WTC11 (cell line): ENCODE measurements at regions not wholly inside any gene's neighbourhood (a gene's known extent, or its start where the extent isn't known, plus 50 kb on each side); places are given as distances from the start of the nearest gene placed in this dataset.

Experiments used
- ATAC-seq: fragments of 200-7000 bp; cut with Tn5 transposase; 2 replicates; pipeline ENCODE4 v1.10.0; 2021; ENCODE audit warnings: mild to moderate bottlenecking, moderate library complexity
- CTCF ChIA-PET: fragments of 300-600 bp; sonication (Branson Sonifier 250); formaldehyde crosslinking; loops from one replicate; lab custom pipeline; 2021; ENCODE audit warnings: antibody characterized with exemption; lab: Charles Lee
- POLR2A ChIA-PET: fragments of 350-600 bp; sonication (Branson Sonifier 250); formaldehyde crosslinking; loops from one replicate; lab custom pipeline; 2021; ENCODE audit warnings: antibody characterized with exemption; lab: Charles Lee
- DNase-seq: peaks from one replicate; pipeline ENCODE4 v3.0.0; 2021; ENCODE audit warnings: low spot score
- H3K27ac Mint-ChIP-seq: 2 replicates; pipeline ENCODE4 v1.8.0; 2021; ENCODE audit warnings: mixed read lengths
- H3K27me3 Mint-ChIP-seq: 2 replicates; pipeline ENCODE4 v1.8.0; 2021; ENCODE audit warnings: low read depth, mild to moderate bottlenecking, moderate library complexity, mixed read lengths
- H3K36me3 Mint-ChIP-seq: 2 replicates; pipeline ENCODE4 v1.8.0; 2021; ENCODE audit warnings: mixed read lengths
- H3K4me1 Mint-ChIP-seq: 2 replicates; pipeline ENCODE4 v1.8.0; 2022; ENCODE audit warnings: mixed read lengths
- H3K4me3 Mint-ChIP-seq: 2 replicates; pipeline ENCODE4 v1.8.0; 2021; ENCODE audit warnings: mild to moderate bottlenecking, moderate library complexity, mixed read lengths
- H3K9me3 Mint-ChIP-seq: 2 replicates; pipeline ENCODE4 v1.8.0; 2021; ENCODE audit warnings: mixed read lengths
- ELF4 ChIP-seq: sonication (generic); formaldehyde crosslinking; IDR thresholded peaks from 2 replicates; pipeline ENCODE4 v1.8.1; 2022; ENCODE audit warnings: low read depth, mild to moderate bottlenecking, moderate library complexity, missing genetic modification reagents
- EMX1 ChIP-seq: fragments of 250-450 bp; sonication (Bioruptor Pico); IDR thresholded peaks from 2 replicates; pipeline ENCODE4 v1.8.0; 2021; ENCODE audit warnings: mild to moderate bottlenecking
- GABPB1 ChIP-seq: sonication (generic); formaldehyde crosslinking; IDR thresholded peaks from 2 replicates; pipeline ENCODE4 v1.8.1; 2023; ENCODE audit warnings: mild to moderate bottlenecking, missing genetic modification reagents
- HMGA2 ChIP-seq: fragments of 250-450 bp; sonication (Bioruptor Pico); IDR thresholded peaks from 2 replicates; pipeline ENCODE4 v1.4.0; 2021; ENCODE audit warnings: mild to moderate bottlenecking, moderate library complexity
- KAT7 ChIP-seq: sonication (generic); formaldehyde crosslinking; IDR thresholded peaks from 2 replicates; pipeline ENCODE4 v1.8.1; 2023; ENCODE audit warnings: missing genetic modification reagents, mild to moderate bottlenecking, borderline replicate concordance
- NR1H2 ChIP-seq: sonication (generic); formaldehyde crosslinking; IDR thresholded peaks from 2 replicates; pipeline ENCODE4 v1.9.0; 2021; ENCODE audit warnings: mild to moderate bottlenecking, moderate library complexity, missing genetic modification reagents
- NR2C2 ChIP-seq: sonication (generic); formaldehyde crosslinking; IDR thresholded peaks from 2 replicates; pipeline ENCODE4 v1.8.0; 2022; ENCODE audit warnings: mild to moderate bottlenecking, missing genetic modification reagents
- SP1 ChIP-seq: sonication (generic); formaldehyde crosslinking; conservative IDR thresholded peaks from 2 replicates; pipeline ENCODE4 v1.8.1; 2022; ENCODE audit warnings: missing genetic modification reagents
- ZNF396 ChIP-seq: fragments of 250-450 bp; sonication (Bioruptor Pico); IDR thresholded peaks from 2 replicates; pipeline ENCODE4 v1.8.0; 2021; ENCODE audit warnings: mild to moderate bottlenecking, moderate library complexity, borderline replicate concordance
- TF ChIP-seq, protein P1 (sequence below): fragments of 200-600 bp; IDR thresholded peaks from 2 replicates; pipeline ENCODE4 v1.8.0; 2022; ENCODE audit warnings: antibody characterized with exemption
- TF ChIP-seq, protein P2 (sequence below): sonication (generic); formaldehyde crosslinking; IDR thresholded peaks from 2 replicates; pipeline ENCODE4 v1.8.1; 2023; ENCODE audit warnings: mild to moderate bottlenecking, missing genetic modification reagents, moderate library complexity
- TF ChIP-seq, protein P3 (sequence below): sonication (generic); formaldehyde crosslinking; IDR thresholded peaks from 2 replicates; pipeline ENCODE4 v1.8.1; 2022; ENCODE audit warnings: low read depth, missing genetic modification reagents, borderline replicate concordance
- TF ChIP-seq, protein P4 (sequence below): sonication (generic); formaldehyde crosslinking; IDR thresholded peaks from 2 replicates; pipeline ENCODE4 v1.8.1; 2023; ENCODE audit warnings: mild to moderate bottlenecking, missing genetic modification reagents, borderline replicate concordance
- TF ChIP-seq, protein P5 (sequence below): sonication (generic); formaldehyde crosslinking; IDR thresholded peaks from 2 replicates; pipeline ENCODE4 v1.8.0; 2023; ENCODE audit warnings: mild to moderate bottlenecking, missing genetic modification reagents
- TF ChIP-seq, protein P6 (sequence below): fragments of 250-450 bp; sonication (Bioruptor Pico); IDR thresholded peaks from 2 replicates; pipeline ENCODE4 v1.9.0; 2021; ENCODE audit warnings: moderate library complexity, mild to moderate bottlenecking, inconsistent platforms, borderline replicate concordance

DNA sequence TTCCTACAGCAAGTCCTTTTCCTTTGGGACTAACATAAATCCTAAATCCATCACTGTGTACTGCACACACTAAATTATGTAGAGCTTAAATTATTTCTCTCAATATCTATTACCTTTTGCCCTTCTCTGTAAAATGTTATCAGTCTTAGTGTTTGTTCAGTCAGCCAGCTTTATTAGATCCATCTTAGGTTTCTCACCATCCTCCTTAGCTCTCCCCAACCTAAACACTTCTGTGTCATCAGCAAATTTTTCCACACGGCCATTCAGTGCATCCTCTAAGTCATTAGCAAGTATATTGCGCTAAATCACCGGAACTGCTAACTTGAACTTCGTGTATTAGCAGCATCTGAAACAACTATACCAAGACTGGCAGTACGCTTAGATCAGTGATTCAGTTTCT lies 142.1 kb upstream of the ZNF438 start:
- ATAC-seq, result no peak
- Mint-ChIP-seq H3K27ac (no peak overlapping the region), H3K36me3 (peaks cover 24% of the 10 kb centered on the region), H3K4me3 (no peak overlapping the region), H3K4me1 (no peaks in the 10 kb centered on the region), H3K9me3 (peaks cover 58% of the 10 kb centered on the region), H3K27me3 (no peaks in the 10 kb centered on the region; the same call in 1 of the 2 replicates)
- TF ChIP-seq, protein P1, sequence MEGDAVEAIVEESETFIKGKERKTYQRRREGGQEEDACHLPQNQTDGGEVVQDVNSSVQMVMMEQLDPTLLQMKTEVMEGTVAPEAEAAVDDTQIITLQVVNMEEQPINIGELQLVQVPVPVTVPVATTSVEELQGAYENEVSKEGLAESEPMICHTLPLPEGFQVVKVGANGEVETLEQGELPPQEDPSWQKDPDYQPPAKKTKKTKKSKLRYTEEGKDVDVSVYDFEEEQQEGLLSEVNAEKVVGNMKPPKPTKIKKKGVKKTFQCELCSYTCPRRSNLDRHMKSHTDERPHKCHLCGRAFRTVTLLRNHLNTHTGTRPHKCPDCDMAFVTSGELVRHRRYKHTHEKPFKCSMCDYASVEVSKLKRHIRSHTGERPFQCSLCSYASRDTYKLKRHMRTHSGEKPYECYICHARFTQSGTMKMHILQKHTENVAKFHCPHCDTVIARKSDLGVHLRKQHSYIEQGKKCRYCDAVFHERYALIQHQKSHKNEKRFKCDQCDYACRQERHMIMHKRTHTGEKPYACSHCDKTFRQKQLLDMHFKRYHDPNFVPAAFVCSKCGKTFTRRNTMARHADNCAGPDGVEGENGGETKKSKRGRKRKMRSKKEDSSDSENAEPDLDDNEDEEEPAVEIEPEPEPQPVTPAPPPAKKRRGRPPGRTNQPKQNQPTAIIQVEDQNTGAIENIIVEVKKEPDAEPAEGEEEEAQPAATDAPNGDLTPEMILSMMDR, result no peak
- TF ChIP-seq, protein P2, sequence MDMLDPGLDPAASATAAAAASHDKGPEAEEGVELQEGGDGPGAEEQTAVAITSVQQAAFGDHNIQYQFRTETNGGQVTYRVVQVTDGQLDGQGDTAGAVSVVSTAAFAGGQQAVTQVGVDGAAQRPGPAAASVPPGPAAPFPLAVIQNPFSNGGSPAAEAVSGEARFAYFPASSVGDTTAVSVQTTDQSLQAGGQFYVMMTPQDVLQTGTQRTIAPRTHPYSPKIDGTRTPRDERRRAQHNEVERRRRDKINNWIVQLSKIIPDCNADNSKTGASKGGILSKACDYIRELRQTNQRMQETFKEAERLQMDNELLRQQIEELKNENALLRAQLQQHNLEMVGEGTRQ (CRISPR knock-in tag), result no peak
- TF ChIP-seq, protein P3, sequence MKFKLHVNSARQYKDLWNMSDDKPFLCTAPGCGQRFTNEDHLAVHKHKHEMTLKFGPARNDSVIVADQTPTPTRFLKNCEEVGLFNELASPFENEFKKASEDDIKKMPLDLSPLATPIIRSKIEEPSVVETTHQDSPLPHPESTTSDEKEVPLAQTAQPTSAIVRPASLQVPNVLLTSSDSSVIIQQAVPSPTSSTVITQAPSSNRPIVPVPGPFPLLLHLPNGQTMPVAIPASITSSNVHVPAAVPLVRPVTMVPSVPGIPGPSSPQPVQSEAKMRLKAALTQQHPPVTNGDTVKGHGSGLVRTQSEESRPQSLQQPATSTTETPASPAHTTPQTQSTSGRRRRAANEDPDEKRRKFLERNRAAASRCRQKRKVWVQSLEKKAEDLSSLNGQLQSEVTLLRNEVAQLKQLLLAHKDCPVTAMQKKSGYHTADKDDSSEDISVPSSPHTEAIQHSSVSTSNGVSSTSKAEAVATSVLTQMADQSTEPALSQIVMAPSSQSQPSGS (CRISPR knock-in tag), result no peak
- TF ChIP-seq, protein P4, sequence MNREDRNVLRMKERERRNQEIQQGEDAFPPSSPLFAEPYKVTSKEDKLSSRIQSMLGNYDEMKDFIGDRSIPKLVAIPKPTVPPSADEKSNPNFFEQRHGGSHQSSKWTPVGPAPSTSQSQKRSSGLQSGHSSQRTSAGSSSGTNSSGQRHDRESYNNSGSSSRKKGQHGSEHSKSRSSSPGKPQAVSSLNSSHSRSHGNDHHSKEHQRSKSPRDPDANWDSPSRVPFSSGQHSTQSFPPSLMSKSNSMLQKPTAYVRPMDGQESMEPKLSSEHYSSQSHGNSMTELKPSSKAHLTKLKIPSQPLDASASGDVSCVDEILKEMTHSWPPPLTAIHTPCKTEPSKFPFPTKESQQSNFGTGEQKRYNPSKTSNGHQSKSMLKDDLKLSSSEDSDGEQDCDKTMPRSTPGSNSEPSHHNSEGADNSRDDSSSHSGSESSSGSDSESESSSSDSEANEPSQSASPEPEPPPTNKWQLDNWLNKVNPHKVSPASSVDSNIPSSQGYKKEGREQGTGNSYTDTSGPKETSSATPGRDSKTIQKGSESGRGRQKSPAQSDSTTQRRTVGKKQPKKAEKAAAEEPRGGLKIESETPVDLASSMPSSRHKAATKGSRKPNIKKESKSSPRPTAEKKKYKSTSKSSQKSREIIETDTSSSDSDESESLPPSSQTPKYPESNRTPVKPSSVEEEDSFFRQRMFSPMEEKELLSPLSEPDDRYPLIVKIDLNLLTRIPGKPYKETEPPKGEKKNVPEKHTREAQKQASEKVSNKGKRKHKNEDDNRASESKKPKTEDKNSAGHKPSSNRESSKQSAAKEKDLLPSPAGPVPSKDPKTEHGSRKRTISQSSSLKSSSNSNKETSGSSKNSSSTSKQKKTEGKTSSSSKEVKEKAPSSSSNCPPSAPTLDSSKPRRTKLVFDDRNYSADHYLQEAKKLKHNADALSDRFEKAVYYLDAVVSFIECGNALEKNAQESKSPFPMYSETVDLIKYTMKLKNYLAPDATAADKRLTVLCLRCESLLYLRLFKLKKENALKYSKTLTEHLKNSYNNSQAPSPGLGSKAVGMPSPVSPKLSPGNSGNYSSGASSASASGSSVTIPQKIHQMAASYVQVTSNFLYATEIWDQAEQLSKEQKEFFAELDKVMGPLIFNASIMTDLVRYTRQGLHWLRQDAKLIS (CRISPR knock-in tag), result no peak
- TF ChIP-seq SP1 (no peak), ZNF396 (no peak), GABPB1 (CRISPR knock-in tag) (no peak), EMX1 (CRISPR knock-in tag) (no peak), ELF4 (CRISPR knock-in tag) (no peak)
- TF ChIP-seq, protein P5, sequence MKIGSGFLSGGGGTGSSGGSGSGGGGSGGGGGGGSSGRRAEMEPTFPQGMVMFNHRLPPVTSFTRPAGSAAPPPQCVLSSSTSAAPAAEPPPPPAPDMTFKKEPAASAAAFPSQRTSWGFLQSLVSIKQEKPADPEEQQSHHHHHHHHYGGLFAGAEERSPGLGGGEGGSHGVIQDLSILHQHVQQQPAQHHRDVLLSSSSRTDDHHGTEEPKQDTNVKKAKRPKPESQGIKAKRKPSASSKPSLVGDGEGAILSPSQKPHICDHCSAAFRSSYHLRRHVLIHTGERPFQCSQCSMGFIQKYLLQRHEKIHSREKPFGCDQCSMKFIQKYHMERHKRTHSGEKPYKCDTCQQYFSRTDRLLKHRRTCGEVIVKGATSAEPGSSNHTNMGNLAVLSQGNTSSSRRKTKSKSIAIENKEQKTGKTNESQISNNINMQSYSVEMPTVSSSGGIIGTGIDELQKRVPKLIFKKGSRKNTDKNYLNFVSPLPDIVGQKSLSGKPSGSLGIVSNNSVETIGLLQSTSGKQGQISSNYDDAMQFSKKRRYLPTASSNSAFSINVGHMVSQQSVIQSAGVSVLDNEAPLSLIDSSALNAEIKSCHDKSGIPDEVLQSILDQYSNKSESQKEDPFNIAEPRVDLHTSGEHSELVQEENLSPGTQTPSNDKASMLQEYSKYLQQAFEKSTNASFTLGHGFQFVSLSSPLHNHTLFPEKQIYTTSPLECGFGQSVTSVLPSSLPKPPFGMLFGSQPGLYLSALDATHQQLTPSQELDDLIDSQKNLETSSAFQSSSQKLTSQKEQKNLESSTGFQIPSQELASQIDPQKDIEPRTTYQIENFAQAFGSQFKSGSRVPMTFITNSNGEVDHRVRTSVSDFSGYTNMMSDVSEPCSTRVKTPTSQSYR (CRISPR knock-in tag), result no peak
- TF ChIP-seq, protein P6, sequence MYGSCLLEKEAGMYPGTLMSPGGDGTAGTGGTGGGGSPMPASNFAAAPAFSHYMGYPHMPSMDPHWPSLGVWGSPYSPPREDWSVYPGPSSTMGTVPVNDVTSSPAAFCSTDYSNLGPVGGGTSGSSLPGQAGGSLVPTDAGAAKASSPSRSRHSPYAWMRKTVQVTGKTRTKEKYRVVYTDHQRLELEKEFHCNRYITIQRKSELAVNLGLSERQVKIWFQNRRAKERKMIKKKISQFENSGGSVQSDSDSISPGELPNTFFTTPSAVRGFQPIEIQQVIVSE, result no peak
- CTCF ChIA-PET, result no interaction called here
- POLR2A ChIA-PET, result no interaction called here
- no peak for DNase-seq

DNA sequence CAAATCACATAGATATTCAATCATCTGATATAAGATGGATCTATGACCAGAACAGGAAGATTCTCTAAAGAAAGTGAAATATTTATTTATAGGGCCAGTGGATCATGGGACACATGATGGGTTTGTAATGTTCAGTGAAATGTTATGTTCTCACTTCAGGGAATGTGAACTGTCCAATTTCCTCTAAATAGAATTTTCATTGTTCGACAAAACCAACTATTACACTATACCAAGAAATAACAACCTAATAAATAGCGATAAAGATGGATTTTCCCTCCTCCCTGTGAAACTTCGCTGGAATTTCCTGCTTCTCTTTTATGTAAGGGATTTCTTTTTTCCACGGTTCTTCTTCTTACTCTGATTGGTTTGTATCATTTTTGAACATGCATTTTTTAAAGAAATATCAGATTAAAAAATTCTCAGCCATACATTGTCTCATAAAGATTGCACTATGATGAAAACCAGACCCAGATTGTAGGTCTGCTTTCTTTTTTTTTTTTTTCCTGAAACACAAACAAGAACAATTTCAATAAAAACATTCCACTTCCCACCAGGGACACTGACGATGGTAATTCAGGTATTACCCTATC lies 139.8 kb upstream of the ZEB1 start:
- Mint-ChIP-seq H3K36me3 (peaks cover 9% of the 10 kb centered on the region), H3K4me3 (no peak overlapping the region), H3K4me1 (no peaks in the 10 kb centered on the region), H3K27me3 (no peaks in the 10 kb centered on the region), H3K27ac (no peak overlapping the region), H3K9me3 (peaks cover 25% of the 10 kb centered on the region)
- DNase-seq (no peak), ATAC-seq (no peak)
- ChIA-PET CTCF (interaction anchor here (0.5 kb wide), 1 partner anchor 461 kb away, joined by 3 read pairs; no protein-coding TSS in a partner anchor), POLR2A (interaction anchor here (1.1 kb wide), 1 partner anchor 21 kb away, joined by 3 read pairs; no protein-coding TSS in a partner anchor)
- TF ChIP-seq NR1H2 (CRISPR knock-in tag) (no peak), SP1 (no peak), HMGA2 (CRISPR knock-in tag) (no peak), NR2C2 (CRISPR knock-in tag) (no peak), KAT7 (CRISPR knock-in tag) (no peak), GABPB1 (CRISPR knock-in tag) (no peak)
- TF ChIP-seq, protein P2 (CRISPR knock-in tag), result no peak
